Activated T-cell treated with anti-CD3 and anti-CD28 coated beads, Interleukin-2, amount 50 U/mL, for 1 hour (primary cell): ENCODE measurements at regions not wholly inside any gene's neighbourhood (a gene's known extent, or its start where the extent isn't known, plus 50 kb on each side); places are given as distances from the start of the nearest gene placed in this dataset.

Experiments used
- DNase-seq: peaks from one replicate; pipeline ENCODE4 v3.0.0-alpha.2; 2020

GRCh38 chr5:68457285-68457684 lies 241.7 kb downstream of the PIK3R1 start:
- no peak for DNase-seq

GRCh38 chr5:68458416-68459021 lies 243.0 kb downstream of the PIK3R1 start:
- DNase-seq = no peak

GRCh38 chr5:68459093-68459809 lies 243.7 kb downstream of the PIK3R1 start:
- no peak for DNase-seq

- no peak for DNase-seq
Observed at GRCh38 chr5:68459810-68460139, 244.2 kb downstream of the PIK3R1 start.

GRCh38 chr5:68460147-68460798 lies 244.7 kb downstream of the PIK3R1 start:
- DNase-seq = no peak

- no peak for DNase-seq
Observed at GRCh38 chr5:68463606-68464005, 248.1 kb downstream of the PIK3R1 start.

GRCh38 chr5:68464424-68464823 lies 248.9 kb downstream of the PIK3R1 start:
- peak; percentile 38 for DNase-seq

GRCh38 chr5:68465133-68465532 lies 249.6 kb downstream of the PIK3R1 start:
- DNase-seq = no peak

GRCh38 chr5:68465934-68466551 lies 250.5 kb downstream of the PIK3R1 start:
- DNase-seq = no peak

- DNase-seq = no peak
Observed at GRCh38 chr5:68467208-68467607, 251.7 kb downstream of the PIK3R1 start.

- DNase-seq = no peak
Observed at GRCh38 chr5:68467794-68468193, 252.2 kb downstream of the PIK3R1 start.

- no peak for DNase-seq
Observed at GRCh38 chr5:68468322-68468721, 252.8 kb downstream of the PIK3R1 start.

- DNase-seq = no peak
Observed at GRCh38 chr5:68475476-68475983, 260.0 kb downstream of the PIK3R1 start.

GRCh38 chr5:68476854-68477253 lies 261.3 kb downstream of the PIK3R1 start:
- no peak for DNase-seq

GRCh38 chr5:68478301-68479095 lies 262.9 kb downstream of the PIK3R1 start:
- no peak for DNase-seq

GRCh38 chr5:68479524-68479923 lies 264.0 kb downstream of the PIK3R1 start:
- DNase-seq = no peak

- no peak for DNase-seq
Observed at GRCh38 chr5:68480335-68480940, 264.9 kb downstream of the PIK3R1 start.

- no peak for DNase-seq
Observed at GRCh38 chr5:68482199-68482598, 266.6 kb downstream of the PIK3R1 start.

- no peak for DNase-seq
Observed at GRCh38 chr5:68484307-68485068, 268.9 kb downstream of the PIK3R1 start.

- DNase-seq = no peak
Observed at GRCh38 chr5:68489556-68489955, 274.0 kb downstream of the PIK3R1 start.

GRCh38 chr5:68490406-68490805 lies 274.9 kb downstream of the PIK3R1 start:
- DNase-seq = no peak

GRCh38 chr5:68494771-68495170 lies 279.2 kb downstream of the PIK3R1 start:
- no peak for DNase-seq
